WI38 (cell line): ENCODE measurements at regions not wholly inside any gene's neighbourhood (a gene's known extent, or its start where the extent isn't known, plus 50 kb on each side); places are given as distances from the start of the nearest gene placed in this dataset.
A peak's percentile ranks its signal among the peaks of the same experiment; 100 is the strongest.

Experiments used
- H3K4me3 ChIP-seq: 2 replicates; pipeline ENCODE4 v1.5.1; 2011; ENCODE audit warnings: low read depth, mild to moderate bottlenecking, control low read depth, low read length
- CTCF ChIP-seq: IDR thresholded peaks from 2 replicates; pipeline ENCODE4 v1.5.1; 2012; ENCODE audit warnings: low read depth, mild to moderate bottlenecking, control low read depth, low read length

DNA sequence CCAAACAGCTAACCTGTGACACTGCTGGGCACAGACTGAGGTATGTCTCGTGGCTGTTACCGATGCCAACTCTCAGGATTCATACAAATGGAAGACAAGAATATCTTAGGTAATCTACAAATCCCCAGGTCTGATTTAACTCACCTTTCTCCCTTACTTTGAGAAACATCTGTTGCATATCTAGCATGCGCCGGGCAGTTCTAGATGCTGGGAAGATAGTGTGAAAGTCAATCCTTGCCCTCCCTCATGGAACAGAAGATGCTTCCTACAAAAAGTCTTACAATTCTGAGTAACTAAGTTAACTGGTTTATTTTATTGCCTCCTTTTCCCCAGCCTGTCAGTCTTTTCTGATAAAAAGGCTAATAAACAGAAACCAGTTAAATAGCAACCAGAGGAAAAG is 212.2 kb upstream of the FAT1 start:
- no peak for TF ChIP-seq CTCF
- no peak overlapping the region for H3K4me3 ChIP-seq

GRCh38 chr4:186936496-186937375 is 213.1 kb upstream of the FAT1 start:
- TF ChIP-seq CTCF: no peak
- H3K4me3 ChIP-seq: peak overlapping the region; percentile 39

GRCh38 chr4:186939226-186939625 is 215.6 kb upstream of the FAT1 start:
- no peak for TF ChIP-seq CTCF
- H3K4me3 ChIP-seq: no peak overlapping the region

DNA sequence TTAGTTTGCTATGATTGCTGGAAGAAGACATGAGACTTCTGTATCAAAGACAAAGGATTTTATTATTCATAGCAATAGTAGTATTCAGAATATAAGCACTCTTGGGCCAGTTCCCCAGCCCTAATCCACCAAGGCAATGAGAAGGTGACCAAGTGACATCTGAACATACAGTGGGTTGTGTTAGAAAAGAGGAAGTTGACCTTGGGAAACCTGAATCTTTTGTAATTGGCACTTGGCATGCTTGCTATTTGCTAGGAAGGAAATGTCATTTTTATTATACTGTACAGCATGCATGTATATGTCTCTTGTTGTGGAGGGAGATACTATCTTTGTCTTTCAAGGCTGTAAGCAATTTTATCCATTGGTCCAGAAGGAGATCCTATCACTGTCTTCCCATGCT is 216.1 kb upstream of the FAT1 start:
- H3K4me3 ChIP-seq: no peak overlapping the region
- no peak for TF ChIP-seq CTCF

DNA sequence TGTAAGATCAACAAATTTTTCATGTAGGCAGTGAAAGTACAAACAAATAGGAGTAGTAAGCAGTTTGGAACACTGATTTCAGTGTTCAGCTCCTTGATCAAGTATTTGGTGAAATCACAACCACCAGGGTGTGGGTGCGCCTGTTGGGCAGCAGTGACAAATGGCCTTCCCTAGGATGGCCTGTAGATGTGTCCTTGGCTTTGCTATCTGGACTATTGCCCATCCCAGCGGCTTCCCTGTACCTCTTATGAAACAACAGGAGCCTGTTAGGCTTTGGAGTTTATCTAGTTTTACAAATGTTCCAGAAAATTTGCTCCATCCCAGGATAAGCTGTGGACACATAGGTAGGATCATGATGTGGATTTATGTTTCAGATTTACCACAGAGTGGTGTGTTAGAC is 216.8 kb upstream of the FAT1 start:
- TF ChIP-seq CTCF: no peak
- H3K4me3 ChIP-seq: no peak overlapping the region

DNA sequence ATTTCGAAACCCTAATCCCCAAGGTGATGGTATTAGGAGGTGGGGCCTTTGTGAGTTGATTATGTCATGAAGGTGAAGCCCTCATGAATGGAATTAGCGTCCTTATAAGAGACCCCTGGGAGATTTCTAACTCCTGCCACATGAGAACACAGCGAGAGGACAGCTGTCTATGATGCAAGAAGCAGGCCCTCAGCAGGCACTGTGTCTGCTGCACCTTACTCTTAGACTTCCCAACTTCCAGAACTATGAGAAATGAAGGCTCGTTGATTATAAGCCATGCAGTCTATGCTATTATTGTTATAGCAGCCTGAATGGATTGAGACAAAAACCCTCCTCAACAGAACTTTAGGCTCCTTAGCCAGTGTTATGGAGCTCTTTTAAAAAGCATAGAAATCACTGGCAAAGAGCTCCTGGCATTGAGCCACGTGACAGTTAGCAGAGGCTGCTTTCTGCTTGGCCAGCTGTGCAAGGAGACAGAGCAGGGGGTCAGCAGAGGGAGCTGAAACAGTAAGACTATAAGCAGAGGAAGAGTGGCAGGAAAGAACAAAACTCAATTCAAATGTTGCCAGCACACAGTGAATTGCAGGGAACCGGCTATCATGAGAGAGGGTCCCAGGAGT is 219.2 kb upstream of the FAT1 start:
- no peak for TF ChIP-seq CTCF
- no peak overlapping the region for H3K4me3 ChIP-seq

DNA sequence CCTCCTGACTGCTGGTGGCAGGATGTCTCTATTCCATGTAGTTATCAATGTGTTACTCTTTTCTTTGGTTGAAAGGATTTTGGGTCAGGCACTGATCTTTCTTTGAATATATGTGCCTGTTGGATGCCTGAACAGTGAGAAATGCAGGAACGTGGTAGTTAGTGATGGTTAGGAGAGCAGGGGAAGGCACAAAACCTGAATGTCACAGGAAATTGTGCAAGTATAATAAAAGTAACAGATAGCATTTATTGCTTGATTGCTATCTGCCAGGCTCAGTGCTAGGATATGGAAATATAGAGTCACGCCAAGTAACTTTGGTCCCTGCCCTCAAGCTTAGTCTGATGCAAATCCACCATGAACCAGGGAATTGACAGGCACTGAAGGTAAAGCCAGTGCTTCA is 219.8 kb upstream of the FAT1 start:
- H3K4me3 ChIP-seq: no peak overlapping the region
- TF ChIP-seq CTCF: no peak
